HG03045 (cell line): ENCODE measurements at regions not wholly inside any gene's neighbourhood (a gene's known extent, or its start where the extent isn't known, plus 50 kb on each side); places are given as distances from the start of the nearest gene placed in this dataset.

Source experiments
- ATAC-seq: cut with Tn5 transposase; IDR thresholded peaks from one replicate; pipeline ENCODE4 v1.9.1; 2021; ENCODE audit warnings: mild to moderate bottlenecking, moderate library complexity; ENCODE audit not compliant: unreplicated experiment

DNA sequence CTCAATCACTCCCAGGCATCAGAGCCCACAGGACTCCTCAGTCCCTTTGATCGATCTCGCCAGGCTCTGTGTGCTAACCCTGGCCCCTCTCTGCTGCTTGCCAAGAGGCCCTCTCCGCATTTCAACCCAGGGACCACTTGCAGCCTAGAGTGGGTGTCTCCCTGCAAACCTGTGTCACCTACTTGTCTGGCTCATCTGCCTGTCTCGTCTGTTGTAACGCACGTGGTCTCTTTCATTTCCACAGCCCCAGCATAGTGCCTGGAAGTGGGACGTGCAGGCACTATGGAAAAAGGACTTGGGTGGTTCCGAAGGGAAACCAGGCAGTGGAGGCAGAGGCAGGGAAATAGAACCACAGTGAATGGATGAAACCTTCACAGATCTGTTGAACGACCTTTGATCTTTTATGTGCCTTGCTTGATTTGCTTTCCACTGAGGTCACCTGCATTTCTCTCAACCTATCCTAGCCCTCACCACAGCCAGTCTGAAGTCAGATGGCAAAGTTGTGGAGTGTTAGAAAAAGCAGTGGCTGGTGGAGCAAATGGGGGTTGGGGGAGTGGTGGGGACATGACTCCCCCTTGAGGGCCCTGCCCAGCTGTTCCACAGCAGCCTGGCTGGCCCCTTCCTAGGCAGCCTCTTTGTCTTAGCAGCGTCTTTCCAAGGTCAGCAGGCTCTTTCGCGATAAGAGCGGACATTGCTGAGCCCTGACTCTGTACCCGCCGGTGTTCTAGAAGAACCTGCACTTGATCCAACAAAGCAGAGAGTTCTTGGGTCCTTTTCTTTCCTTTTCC lies 55.8 kb upstream of the TAGAP start:
- ATAC-seq, result no peak

GRCh38 chr6:159099961-159100360 lies 55.2 kb upstream of the TAGAP start:
- no peak for ATAC-seq

DNA sequence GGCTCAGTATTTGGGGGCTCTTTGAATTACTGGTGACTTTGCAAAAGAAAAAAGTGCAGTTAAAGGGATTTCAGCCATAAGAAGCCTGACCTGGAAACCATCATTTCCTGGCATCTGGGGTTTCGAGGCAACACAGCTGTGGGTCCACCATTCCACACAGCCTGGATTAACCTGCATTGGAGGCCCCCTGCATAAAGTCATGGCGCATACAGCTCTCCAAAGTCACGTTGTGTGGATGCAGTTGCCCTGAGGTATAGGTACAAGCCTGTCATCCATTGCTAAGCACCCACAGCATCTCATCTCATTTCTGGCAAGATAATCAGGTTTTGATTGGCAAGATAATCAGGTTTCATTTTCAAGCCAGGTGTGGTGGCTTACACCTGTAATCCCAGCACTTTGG lies 54.5 kb upstream of the TAGAP start:
- no peak for ATAC-seq

GRCh38 chr6:159098636-159099106 lies 53.9 kb upstream of the TAGAP start:
- no peak for ATAC-seq

- no peak for ATAC-seq
Measured at GRCh38 chr6:159097256-159097655, 52.5 kb upstream of the TAGAP start.

DNA sequence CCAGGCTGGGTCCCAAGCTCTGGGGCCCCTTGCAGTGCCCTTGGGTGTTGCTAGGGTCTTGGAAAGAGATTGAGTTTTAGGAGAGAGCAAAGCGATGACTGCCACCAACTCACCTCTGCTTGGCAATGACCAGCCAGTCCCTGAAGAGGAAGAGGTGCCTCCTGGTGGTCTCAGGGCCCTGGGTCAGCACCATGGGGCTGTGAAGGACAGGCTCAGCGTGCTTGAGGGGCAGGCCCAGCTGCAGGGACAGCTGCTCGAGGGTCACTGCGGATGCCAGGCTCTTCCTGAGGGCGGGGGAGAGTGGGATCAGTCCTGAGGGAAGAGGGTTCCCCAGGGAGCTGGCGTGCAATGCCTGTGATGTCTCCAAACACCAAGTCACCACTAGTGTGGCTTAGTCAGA lies 50.8 kb upstream of the TAGAP start:
- ATAC-seq, result no peak

- ATAC-seq, result no peak
Measured at GRCh38 chr6:159094444-159095252, 49.9 kb upstream of the TAGAP start.
